OCI-LY7 (cell line): ENCODE measurements at regions not wholly inside any gene's neighbourhood (a gene's known extent, or its start where the extent isn't known, plus 50 kb on each side); places are given as distances from the start of the nearest gene placed in this dataset.

Experiments
- BruUV-seq: library from RNA; stranded (reverse); fragments of 400-500 nt; replicated peaks from 2 replicates; lab custom pipeline; 2021; lab: Mats Ljungman, UMichigan
- CTCF ChIA-PET: fragments of 300-600 bp; sonication (Branson Sonifier 250); formaldehyde crosslinking; loops from one replicate; lab custom pipeline; 2022; ENCODE audit warnings: antibody characterized with exemption; ENCODE audit not compliant: unreplicated experiment; lab: Charles Lee
- POLR2A ChIA-PET: fragments of 300-600 bp; sonication (Branson Sonifier 250); formaldehyde crosslinking; loops from one replicate; lab custom pipeline; 2022; ENCODE audit warnings: antibody characterized with exemption; lab: Charles Lee
- DNase-seq: peaks from one replicate; pipeline ENCODE4 v3.0.0-alpha.2; 2015; ENCODE audit warnings: low spot score
- H2AFZ ChIP-seq: fragments of 200-600 bp; sonication (generic), shearing (Covaris generic); 2 replicates; pipeline ENCODE4 v1.6.1; 2014; ENCODE audit warnings: mild to moderate bottlenecking, antibody characterized with exemption, low read length, moderate library complexity
- H3K27ac ChIP-seq: fragments of 200-600 bp; sonication (generic); 2 replicates; pipeline ENCODE4 v1.5.1; 2014; ENCODE audit warnings: mixed run types, low read depth, mild to moderate bottlenecking, moderate library complexity, low read length, inconsistent platforms; ENCODE audit not compliant: poor library complexity, severe bottlenecking
- H3K36me3 ChIP-seq: fragments of 200-600 bp; sonication (generic); 2 replicates; pipeline ENCODE4 v1.6.1; 2014; ENCODE audit warnings: mild to moderate bottlenecking, antibody characterized with exemption, low read length, moderate library complexity, mixed read lengths; ENCODE audit not compliant: insufficient read depth
- H3K4me1 ChIP-seq: fragments of 200-600 bp; sonication (generic); 2 replicates; pipeline ENCODE4 v1.5.1; 2014; ENCODE audit warnings: mild to moderate bottlenecking, low read length; ENCODE audit not compliant: insufficient read depth, poor library complexity, severe bottlenecking
- H3K4me2 ChIP-seq: fragments of 200-600 bp; sonication (generic); 2 replicates; pipeline ENCODE4 v1.6.1; 2014; ENCODE audit warnings: mild to moderate bottlenecking, low read length
- H3K4me3 ChIP-seq: fragments of 200-600 bp; sonication (generic); 2 replicates; pipeline ENCODE4 v1.5.1; 2014; ENCODE audit warnings: mild to moderate bottlenecking, low read depth, low read length; ENCODE audit not compliant: poor library complexity, severe bottlenecking
- H3K79me2 ChIP-seq: fragments of 200-600 bp; sonication (generic); 2 replicates; pipeline ENCODE4 v1.6.1; 2016; ENCODE audit warnings: low read depth, mild to moderate bottlenecking, low read length, moderate library complexity, mixed read lengths; ENCODE audit not compliant: insufficient read depth
- H3K9me2 ChIP-seq: fragments of 200-600 bp; sonication (generic); 2 replicates; pipeline ENCODE4 v1.6.1; 2016; ENCODE audit warnings: mild to moderate bottlenecking, low read length, mixed read lengths; ENCODE audit not compliant: insufficient read depth
- H3K9me3 ChIP-seq: fragments of 200-600 bp; sonication (generic); 2 replicates; pipeline ENCODE4 v1.6.1; 2014; ENCODE audit warnings: mild to moderate bottlenecking, mixed run types, low read length, mixed read lengths
- H4K20me1 ChIP-seq: fragments of 200-600 bp; sonication (generic); 2 replicates; pipeline ENCODE4 v1.6.1; 2014; ENCODE audit warnings: mild to moderate bottlenecking, antibody characterized with exemption, low read length, moderate library complexity, mixed read lengths; ENCODE audit not compliant: insufficient read depth
- CTCF ChIP-seq: fragments of 200-600 bp; sonication (generic); conservative IDR thresholded peaks from 2 replicates; pipeline ENCODE4 v1.5.1; 2014; ENCODE audit warnings: mild to moderate bottlenecking, antibody characterized with exemption, low read length, moderate library complexity, mixed read lengths
- EZH2phosphoT487 ChIP-seq: fragments of 200-600 bp; sonication (generic); IDR thresholded peaks from 2 replicates; pipeline ENCODE4 v1.6.1; 2018; ENCODE audit warnings: low read depth, borderline replicate concordance, mild to moderate bottlenecking, mixed run types, antibody characterized with exemption, low read length, moderate library complexity, mixed read lengths
- intact Hi-C: fragments of 100-400 bp; cut with micrococcal nuclease; formaldehyde crosslinking; loops from one replicate; pipeline ENCODE4 v1.10.0; 2022; ENCODE audit not compliant: unreplicated experiment

DNA sequence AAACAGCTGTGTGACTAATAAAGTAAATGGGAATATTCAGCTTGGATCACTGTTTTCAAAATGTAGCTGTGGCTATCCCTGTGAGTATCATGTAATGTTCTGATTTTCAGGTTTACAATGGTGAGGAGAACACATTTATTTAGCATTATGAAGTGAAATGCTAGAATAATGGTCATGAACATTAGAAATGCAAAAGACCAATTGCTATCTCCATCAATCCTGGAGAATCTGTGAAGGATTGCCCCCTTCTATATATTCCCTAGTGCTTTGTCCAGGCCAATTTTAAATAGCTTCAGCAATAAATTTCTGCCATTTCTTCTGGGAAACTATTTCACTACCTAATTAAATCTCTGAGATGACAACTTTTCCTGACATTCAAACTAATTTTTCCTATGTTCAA, 1399.1 kb downstream of the PCDH19 start:
- TF ChIP-seq CTCF, result no peak
- no peak for TF ChIP-seq EZH2phosphoT487
- Histone ChIP-seq H3K79me2 (no peaks in the 10 kb centered on the region), H3K4me3 (no peak overlapping the region), H4K20me1 (no peaks in the 10 kb centered on the region), H3K27ac (no peak overlapping the region), H3K36me3 (no peaks in the 10 kb centered on the region), H3K4me2 (no peak overlapping the region), H3K4me1 (no peaks in the 10 kb centered on the region), H3K9me2 (no peaks in the 10 kb centered on the region), H3K9me3 (no peaks in the 10 kb centered on the region), H2AFZ (no peak overlapping the region)
- CTCF ChIA-PET, result no interaction called here
- POLR2A ChIA-PET, result no interaction called here
- no peak for DNase-seq
- no TSS peak for BruUV-seq
- intact Hi-C loops, result no loop called here

GRCh38 chrX:99001286-99001685, 1408.8 kb downstream of the PCDH19 start:
- Histone ChIP-seq H3K4me2 (no peak overlapping the region), H3K36me3 (no peaks in the 10 kb centered on the region), H4K20me1 (no peaks in the 10 kb centered on the region), H3K79me2 (no peaks in the 10 kb centered on the region), H3K9me3 (no peaks in the 10 kb centered on the region), H3K9me2 (no peaks in the 10 kb centered on the region), H2AFZ (no peak overlapping the region), H3K27ac (no peak overlapping the region), H3K4me3 (no peak overlapping the region), H3K4me1 (no peaks in the 10 kb centered on the region)
- BruUV-seq, result no TSS peak
- POLR2A ChIA-PET, result no interaction called here
- intact Hi-C loops, result no loop called here
- CTCF ChIA-PET, result no interaction called here
- DNase-seq, result no peak
- no peak for TF ChIP-seq CTCF
- no peak for TF ChIP-seq EZH2phosphoT487

DNA sequence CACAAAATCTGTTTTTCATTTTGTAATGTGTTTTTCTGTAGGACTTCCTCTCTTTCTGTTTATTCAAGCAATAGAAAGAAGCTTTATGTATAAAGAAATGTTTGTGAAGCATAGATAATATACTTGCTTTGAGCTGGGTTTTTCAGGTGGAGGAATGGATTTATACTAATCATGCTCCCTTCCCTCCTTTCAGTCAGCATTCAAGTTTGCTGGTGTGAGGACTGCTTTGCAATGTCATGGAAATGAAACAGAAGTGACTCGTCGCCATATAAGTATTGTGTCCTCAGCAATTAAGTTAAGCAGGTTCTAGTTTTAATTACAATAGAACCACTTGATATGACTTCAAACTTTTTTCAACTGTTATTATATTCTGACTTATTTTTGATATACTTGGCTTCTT, 1447.1 kb downstream of the PCDH19 start:
- H3K36me3 ChIP-seq, result no peaks in the 10 kb centered on the region
- no peak for DNase-seq
- no peak for TF ChIP-seq EZH2phosphoT487
- TF ChIP-seq CTCF, result no peak
- H3K79me2 ChIP-seq, result no peaks in the 10 kb centered on the region
- no peaks in the 10 kb centered on the region for H3K4me1 ChIP-seq
- no peaks in the 10 kb centered on the region for H3K9me3 ChIP-seq
- ChIA-PET POLR2A (interaction anchor here (0.7 kb wide), 1 partner anchor 127 kb away, joined by 3 read pairs; no protein-coding TSS in a partner anchor), CTCF (no interaction called here)
- no peak overlapping the region for H2AFZ ChIP-seq
- intact Hi-C loops, result no loop called here
- BruUV-seq, result no TSS peak
- no peaks in the 10 kb centered on the region for H3K9me2 ChIP-seq
- H3K4me3 ChIP-seq, result no peak overlapping the region
- no peak overlapping the region for H3K27ac ChIP-seq
- no peaks in the 10 kb centered on the region for H4K20me1 ChIP-seq
- no peak overlapping the region for H3K4me2 ChIP-seq
